ENCODE measurements at regions not wholly inside any gene's neighbourhood (a gene's known extent, or its start where the extent isn't known, plus 50 kb on each side); places are given as distances from the start of the nearest gene placed in this dataset.

GRCh38 chr7:116332766-116333165 lies 122.4 kb downstream of the TES start:
- H3K27ac ChIP-seq: peak overlapping the region in 1 of 2 donors; percentile 2
- no peak for DNase-seq
- intact Hi-C loops (cut with DNase I; ENCODE audit: low total_unique reads): no loop called here
- H3K9me3 ChIP-seq: no peaks in the 10 kb centered on the region
- H3K27me3 ChIP-seq: no peaks in the 10 kb centered on the region
- no peaks in the 10 kb centered on the region for H3K36me3 ChIP-seq (ENCODE audit: low read depth, missing control alignments)
- 56 to 58% methylated on average over 3 of the region's 3 CpGs for WGBS, 2 donors
- TF ChIP-seq CTCF (IDR thresholded peaks at IDR 0.05): no peak
- no peak for TF ChIP-seq POLR2A (IDR thresholded peaks at IDR 0.05)
- no peak overlapping the region for H3K4me3 ChIP-seq
- H3K4me1 ChIP-seq: peaks cover 8% of the 10 kb centered on the region

GRCh38 chr7:116334555-116334954 lies 124.2 kb downstream of the TES start:
- DNase-seq: no peak
- no peaks in the 10 kb centered on the region for H3K36me3 ChIP-seq (ENCODE audit: low read depth, missing control alignments)
- no peaks in the 10 kb centered on the region for H3K27me3 ChIP-seq
- TF ChIP-seq CTCF (IDR thresholded peaks at IDR 0.05): no peak
- no peak for TF ChIP-seq POLR2A (IDR thresholded peaks at IDR 0.05)
- no peaks in the 10 kb centered on the region for H3K9me3 ChIP-seq
- intact Hi-C loops (cut with DNase I; ENCODE audit: low total_unique reads): no loop called here
- H3K4me1 ChIP-seq: peaks cover 5% of the 10 kb centered on the region
- H3K4me3 ChIP-seq: no peak overlapping the region
- 99% methylated on average over 3 of the region's 3 CpGs for WGBS, 2 donors
- H3K27ac ChIP-seq: no peak overlapping the region

GRCh38 chr7:116337018-116337417 lies 126.7 kb downstream of the TES start:
- DNase-seq: no peak
- Histone ChIP-seq H3K4me3 (no peak overlapping the region), H3K36me3 (ENCODE audit: low read depth, missing control alignments) (no peaks in the 10 kb centered on the region), H3K27ac (no peak overlapping the region), H3K27me3 (no peaks in the 10 kb centered on the region), H3K9me3 (no peaks in the 10 kb centered on the region), H3K4me1 (no peaks in the 10 kb centered on the region)
- intact Hi-C loops (cut with DNase I; ENCODE audit: low total_unique reads): no loop called here
- TF ChIP-seq POLR2A (IDR thresholded peaks at IDR 0.05) (no peak), CTCF (IDR thresholded peaks at IDR 0.05) (no peak)
- 83% methylated on average over 2 of the region's 2 CpGs for WGBS, 2 donors

- Histone ChIP-seq H3K36me3 (ENCODE audit: low read depth, missing control alignments) (no peaks in the 10 kb centered on the region), H3K9me3 (no peaks in the 10 kb centered on the region), H3K4me1 (no peaks in the 10 kb centered on the region), H3K4me3 (no peak overlapping the region), H3K27me3 (no peaks in the 10 kb centered on the region), H3K27ac (no peak overlapping the region)
- intact Hi-C loops (cut with DNase I; ENCODE audit: low total_unique reads): no loop called here
- TF ChIP-seq CTCF (IDR thresholded peaks at IDR 0.05): no peak
- TF ChIP-seq POLR2A (IDR thresholded peaks at IDR 0.05): no peak
- no peak for DNase-seq
Observed at GRCh38 chr7:116337800-116338199, 127.5 kb downstream of the TES start.

GRCh38 chr7:116339564-116339963 lies 129.2 kb downstream of the TES start:
- no peaks in the 10 kb centered on the region for H3K4me1 ChIP-seq
- H3K36me3 ChIP-seq (ENCODE audit: low read depth, missing control alignments): no peaks in the 10 kb centered on the region
- no peaks in the 10 kb centered on the region for H3K9me3 ChIP-seq
- TF ChIP-seq POLR2A (IDR thresholded peaks at IDR 0.05): no peak
- TF ChIP-seq CTCF (IDR thresholded peaks at IDR 0.05): no peak
- DNase-seq: no peak
- no peak overlapping the region for H3K27ac ChIP-seq
- no peak overlapping the region for H3K4me3 ChIP-seq
- intact Hi-C loops (cut with DNase I; ENCODE audit: low total_unique reads): no loop called here
- no peaks in the 10 kb centered on the region for H3K27me3 ChIP-seq
- WGBS, 2 donors: 37 to 44% methylated on average over 3 of the region's 3 CpGs

Data from testis (tissue), 2 donors.